ENCODE measurements at regions not wholly inside any gene's neighbourhood (a gene's known extent, or its start where the extent isn't known, plus 50 kb on each side); places are given as distances from the start of the nearest gene placed in this dataset.

DNA sequence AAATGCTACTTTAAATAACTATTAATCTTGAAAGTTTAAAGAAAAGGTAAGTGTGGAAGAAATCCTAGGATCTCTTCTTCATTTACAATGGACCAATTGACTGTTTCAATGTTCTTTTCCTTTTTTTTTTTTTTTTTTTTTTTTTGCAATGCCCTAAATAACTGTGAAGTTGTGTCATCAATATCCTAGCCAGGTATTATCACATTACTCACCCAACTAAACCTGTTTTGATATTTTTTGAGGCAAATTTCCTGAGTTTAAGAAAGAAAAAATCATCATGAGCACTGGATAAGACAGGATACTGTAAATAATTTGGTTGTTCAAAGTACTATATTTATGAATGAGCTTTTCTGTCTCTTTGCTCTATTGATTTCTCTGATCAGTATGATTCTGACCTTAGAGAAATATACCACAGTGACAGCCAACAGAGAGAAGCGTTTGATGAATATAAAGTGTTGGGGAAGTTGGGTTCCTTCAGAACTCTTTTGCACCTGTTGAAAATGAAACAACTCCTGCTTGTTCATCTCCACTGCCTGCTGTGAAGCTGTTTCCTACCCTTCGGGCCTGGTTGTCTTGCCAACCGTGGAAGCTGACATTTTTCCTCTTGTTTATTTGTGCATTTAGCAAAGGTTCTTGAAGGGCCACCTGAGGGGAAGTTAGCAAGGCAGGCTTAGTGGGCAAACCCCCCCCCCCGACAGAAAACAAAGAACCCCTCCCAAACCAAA lies 1220.5 kb upstream of the SLC10A2 start:
- TF ChIP-seq TCF12 (IDR thresholded peaks at IDR 0.05; ENCODE audit: low read depth) (no peak), RAD21 (IDR thresholded peaks at IDR 0.05; ENCODE audit: low read depth) (no peak)
